Karpas-422 (cell line): ENCODE measurements at regions not wholly inside any gene's neighbourhood (a gene's known extent, or its start where the extent isn't known, plus 50 kb on each side); places are given as distances from the start of the nearest gene placed in this dataset. TPM values are rescaled to one million over a fixed set of nuclear protein-coding genes. Genes with fewer than 3 reads are reported as not detected.

ENCODE experiments used
- small RNA-seq: library from RNA; depleted of rRNA; stranded (forward); fragments of <200 nt; gene quantifications from one replicate; pipeline ENCODE3, GENCODE V24; 2014

Small RNAs in the stretch of these regions (small RNA-seq; reads per million reads assigned to genes)
- not detected for gene AL353803.5
- not detected for gene RN7SL159P
